ENCODE measurements at regions not wholly inside any gene's neighbourhood (a gene's known extent, or its start where the extent isn't known, plus 50 kb on each side); places are given as distances from the start of the nearest gene placed in this dataset.

DNA sequence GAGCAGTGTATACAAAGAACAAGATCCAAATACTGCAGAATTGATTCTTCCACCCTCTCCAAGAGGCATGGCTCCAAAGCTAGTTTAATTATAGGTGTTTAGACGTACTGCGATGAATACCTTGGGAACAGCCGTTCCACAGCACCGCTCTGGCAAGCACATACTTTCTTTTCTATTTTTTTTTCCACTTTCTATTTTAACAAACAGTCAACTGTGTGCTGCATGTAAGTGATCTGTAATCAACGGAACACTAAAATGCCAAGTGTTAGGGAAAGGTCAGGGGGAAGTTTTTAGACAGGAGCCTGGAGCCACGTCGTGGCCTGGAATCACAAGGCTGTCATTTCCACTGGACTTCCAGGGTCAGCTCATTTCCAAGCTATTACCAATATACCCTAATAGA lies 486.4 kb upstream of the DAB1 start:
- Histone ChIP-seq H3K79me2 (ENCODE audit: low read length) (no peaks in the 10 kb centered on the region), H3K27ac (ENCODE audit: low read length) (no peak overlapping the region), H3K36me3 (ENCODE audit: low read depth, low read length) (no peaks in the 10 kb centered on the region), H3F3A (ENCODE audit: low read length, unreplicated experiment) (no peaks in the 10 kb centered on the region), H2AFZ (ENCODE audit: low read length) (no peak overlapping the region), H3K9me2 (replicated peaks; ENCODE audit: low read length) (no peaks in the 10 kb centered on the region), H3K4me3 (ENCODE audit: low read length) (no peak overlapping the region), H4K20me1 (ENCODE audit: low read length) (no peaks in the 10 kb centered on the region), H3K4me1 (ENCODE audit: insufficient read depth, low read length) (no peaks in the 10 kb centered on the region), H3K9me3 (ENCODE audit: low read length) (no peaks in the 10 kb centered on the region), H3K4me2 (ENCODE audit: low read length) (no peak overlapping the region), H3K27me3 (ENCODE audit: low read length) (no peaks in the 10 kb centered on the region), H3K9ac (ENCODE audit: low read length) (no peak overlapping the region)
- CTCF ChIA-PET: no interaction called here
- no peak for DNase-seq
- intact Hi-C loops (cut with micrococcal nuclease): no loop called here
- POLR2A ChIA-PET (ENCODE audit: unreplicated experiment): no interaction called here
- no peak for ATAC-seq
- no peak for TF ChIP-seq EZH2phosphoT487 (IDR thresholded peaks at IDR 0.05; ENCODE audit: borderline replicate concordance, low read length)
- TF ChIP-seq EZH2 (IDR thresholded peaks at IDR 0.05; ENCODE audit: low read length, unreplicated experiment): no peak
- BruUV-seq (replicated peaks): no TSS peak

- no peaks in the 10 kb centered on the region for H3K9me3 ChIP-seq (ENCODE audit: low read length)
- ChIA-PET POLR2A (ENCODE audit: unreplicated experiment) (no interaction called here), CTCF (no interaction called here)
- H2AFZ ChIP-seq (ENCODE audit: low read length): no peak overlapping the region
- no peaks in the 10 kb centered on the region for H3K27me3 ChIP-seq (ENCODE audit: low read length)
- H3F3A ChIP-seq (ENCODE audit: low read length, unreplicated experiment): no peaks in the 10 kb centered on the region
- no peaks in the 10 kb centered on the region for H3K4me1 ChIP-seq (ENCODE audit: insufficient read depth, low read length)
- no peaks in the 10 kb centered on the region for H3K79me2 ChIP-seq (ENCODE audit: low read length)
- no peak overlapping the region for H3K4me3 ChIP-seq (ENCODE audit: low read length)
- DNase-seq (no peak), ATAC-seq (no peak)
- H3K36me3 ChIP-seq (ENCODE audit: low read depth, low read length): no peaks in the 10 kb centered on the region
- H3K9me2 ChIP-seq (replicated peaks; ENCODE audit: low read length): no peaks in the 10 kb centered on the region
- H3K27ac ChIP-seq (ENCODE audit: low read length): no peak overlapping the region
- no TSS peak for BruUV-seq (replicated peaks)
- intact Hi-C loops (cut with micrococcal nuclease): no loop called here
- no peak overlapping the region for H3K4me2 ChIP-seq (ENCODE audit: low read length)
- TF ChIP-seq, protein P1, sequence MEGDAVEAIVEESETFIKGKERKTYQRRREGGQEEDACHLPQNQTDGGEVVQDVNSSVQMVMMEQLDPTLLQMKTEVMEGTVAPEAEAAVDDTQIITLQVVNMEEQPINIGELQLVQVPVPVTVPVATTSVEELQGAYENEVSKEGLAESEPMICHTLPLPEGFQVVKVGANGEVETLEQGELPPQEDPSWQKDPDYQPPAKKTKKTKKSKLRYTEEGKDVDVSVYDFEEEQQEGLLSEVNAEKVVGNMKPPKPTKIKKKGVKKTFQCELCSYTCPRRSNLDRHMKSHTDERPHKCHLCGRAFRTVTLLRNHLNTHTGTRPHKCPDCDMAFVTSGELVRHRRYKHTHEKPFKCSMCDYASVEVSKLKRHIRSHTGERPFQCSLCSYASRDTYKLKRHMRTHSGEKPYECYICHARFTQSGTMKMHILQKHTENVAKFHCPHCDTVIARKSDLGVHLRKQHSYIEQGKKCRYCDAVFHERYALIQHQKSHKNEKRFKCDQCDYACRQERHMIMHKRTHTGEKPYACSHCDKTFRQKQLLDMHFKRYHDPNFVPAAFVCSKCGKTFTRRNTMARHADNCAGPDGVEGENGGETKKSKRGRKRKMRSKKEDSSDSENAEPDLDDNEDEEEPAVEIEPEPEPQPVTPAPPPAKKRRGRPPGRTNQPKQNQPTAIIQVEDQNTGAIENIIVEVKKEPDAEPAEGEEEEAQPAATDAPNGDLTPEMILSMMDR (conservative IDR thresholded peaks at IDR 0.05; ENCODE audit: low read depth, low read length): no peak
- no peaks in the 10 kb centered on the region for H4K20me1 ChIP-seq (ENCODE audit: low read length)
- no peak overlapping the region for H3K9ac ChIP-seq (ENCODE audit: low read length)
These were observed 484.5 kb upstream of the DAB1 start for GRCh38 chr1:57908147-57908890.

GRCh38 chr1:57901208-57901919 lies 477.5 kb upstream of the DAB1 start:
- no peak for DNase-seq
- Histone ChIP-seq H3K9me3 (ENCODE audit: low read length) (no peaks in the 10 kb centered on the region), H3K9ac (ENCODE audit: low read length) (no peak overlapping the region), H3K27me3 (ENCODE audit: low read length) (no peaks in the 10 kb centered on the region), H3K27ac (ENCODE audit: low read length) (no peak overlapping the region), H3K79me2 (ENCODE audit: low read length) (no peaks in the 10 kb centered on the region), H3K4me2 (ENCODE audit: low read length) (no peak overlapping the region), H2AFZ (ENCODE audit: low read length) (no peak overlapping the region), H3K9me2 (replicated peaks; ENCODE audit: low read length) (no peaks in the 10 kb centered on the region), H4K20me1 (ENCODE audit: low read length) (no peaks in the 10 kb centered on the region), H3F3A (ENCODE audit: low read length, unreplicated experiment) (no peaks in the 10 kb centered on the region), H3K36me3 (ENCODE audit: low read depth, low read length) (no peaks in the 10 kb centered on the region), H3K4me1 (ENCODE audit: insufficient read depth, low read length) (no peaks in the 10 kb centered on the region), H3K4me3 (ENCODE audit: low read length) (no peak overlapping the region)
- no peak for ATAC-seq
- POLR2A ChIA-PET (ENCODE audit: unreplicated experiment): no interaction called here
- intact Hi-C loops (cut with micrococcal nuclease): no loop called here
- TF ChIP-seq EZH2phosphoT487 (IDR thresholded peaks at IDR 0.05; ENCODE audit: borderline replicate concordance, low read length) (no peak), EZH2 (IDR thresholded peaks at IDR 0.05; ENCODE audit: low read length, unreplicated experiment) (no peak)
- TF ChIP-seq, protein P1 (conservative IDR thresholded peaks at IDR 0.05; ENCODE audit: low read depth, low read length): no peak
- CTCF ChIA-PET: no interaction called here
- no TSS peak for BruUV-seq (replicated peaks)

Data from PC-3 (cell line).